Kidney (tissue), 13 donors: ENCODE measurements at regions not wholly inside any gene's neighbourhood (a gene's known extent, or its start where the extent isn't known, plus 50 kb on each side); places are given as distances from the start of the nearest gene placed in this dataset.

Experiments used
- DNase-seq, 5 donors: peaks; one replicate each; pipeline ENCODE4 v3.0.0-alpha.2; 2013 to 2020
- FAIRE-seq: peaks from 2 replicates; lab custom pipeline; 2012; peaks lifted over from hg19 to GRCh38; lab: Jason Lieb, UNC
- H3K27ac ChIP-seq, 2 donors: one replicate each; pipeline ENCODE4 v1.7.0; 2013; ENCODE audit warnings: low read depth in 2 of 2, low read length in 2 of 2, inconsistent platforms in 1 of 2
- H3K27me3 ChIP-seq: one replicate; pipeline ENCODE4 v1.7.1; 2013; ENCODE audit warnings: low read length, inconsistent platforms; ENCODE audit not compliant: control insufficient read depth, insufficient read depth
- H3K36me3 ChIP-seq, 3 donors: one replicate each; pipeline versions ENCODE4 v1.7.0 to v1.7.1; 2013; ENCODE audit warnings: low read length in 3 of 3, control low read depth in 1 of 3, inconsistent platforms in 1 of 3; ENCODE audit not compliant: insufficient read depth in 3 of 3, control insufficient read depth in 2 of 3
- H3K4me1 ChIP-seq, 3 donors: one replicate each; pipeline versions ENCODE4 v1.7.0 to v1.7.1; 2013; ENCODE audit warnings: low read length in 3 of 3, inconsistent platforms in 1 of 3, low read depth in 1 of 3; ENCODE audit not compliant: control insufficient read depth in 2 of 3, insufficient read depth in 2 of 3
- H3K4me3 ChIP-seq, 3 donors: one replicate each; pipeline versions ENCODE4 v1.7.0 to v1.8.1; 2013; ENCODE audit warnings: low read length in 3 of 3, control low read depth in 1 of 3, inconsistent platforms in 1 of 3
- H3K9ac ChIP-seq, 3 donors: one replicate each; pipeline versions ENCODE4 v1.7.0 to v1.7.1; 2013; ENCODE audit warnings: low read length in 3 of 3, control low read depth in 1 of 3, inconsistent platforms in 1 of 3
- H3K9me3 ChIP-seq, 3 donors: one replicate each; pipeline versions ENCODE4 v1.7.0 to v1.7.1; 2013; ENCODE audit warnings: low read length in 3 of 3, control low read depth in 1 of 3, inconsistent platforms in 1 of 3; ENCODE audit not compliant: control insufficient read depth in 2 of 3, insufficient read depth in 1 of 3
- intact Hi-C: fragments of 100-400 bp; cut with DNase I; formaldehyde crosslinking; loops from one replicate; pipeline ENCODE4 v1.11.1; 2022
- TF ChIP-seq, protein P1 (sequence below): IDR thresholded peaks from 3 replicates; pipeline ENCODE4 v1.5.1; 2012; ENCODE audit warnings: mild to moderate bottlenecking, moderate library complexity, borderline replicate concordance; ENCODE audit not compliant: insufficient read depth; ENCODE audit errors: extremely low read depth
- donor health status: control.
- donor health status: control.
- donor health status: control.
- donor health status: control.
- donor health status: control.
- donor health status: DM: yes; HTN: yes; CAD: no.
- donor health status: Normal renal cell carcinoma (clear cell type).

DNA sequence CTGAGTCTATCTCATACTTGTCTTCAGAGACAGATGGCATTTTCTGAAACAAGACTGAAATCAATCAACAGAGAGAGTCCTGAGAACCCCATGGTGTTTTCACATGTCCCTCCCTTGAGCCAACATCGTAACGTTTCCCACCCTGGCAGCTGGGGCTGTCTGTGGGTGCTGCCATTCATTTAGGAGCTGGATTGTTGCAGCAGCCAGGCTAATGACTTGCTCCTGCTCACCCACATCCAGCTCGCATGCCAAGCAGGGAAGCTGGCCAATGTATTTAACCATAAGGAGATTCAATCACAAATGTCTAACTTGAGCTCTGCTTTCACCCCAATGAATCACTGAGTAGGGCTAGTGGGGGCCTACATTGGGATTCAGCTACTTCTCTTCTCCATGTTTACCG, 146.1 kb downstream of the ADRA2A start:
- FAIRE-seq (no peak), DNase-seq (no peak)
- Histone ChIP-seq H3K9ac (no peak overlapping the region), H3K4me1 (no peaks in the 10 kb centered on the region), H3K36me3 (no peaks in the 10 kb centered on the region), H3K9me3 (no peaks in the 10 kb centered on the region), H3K27me3 (no peaks in the 10 kb centered on the region), H3K4me3 (no peak overlapping the region), H3K27ac (no peak overlapping the region)
- TF ChIP-seq, protein P1, sequence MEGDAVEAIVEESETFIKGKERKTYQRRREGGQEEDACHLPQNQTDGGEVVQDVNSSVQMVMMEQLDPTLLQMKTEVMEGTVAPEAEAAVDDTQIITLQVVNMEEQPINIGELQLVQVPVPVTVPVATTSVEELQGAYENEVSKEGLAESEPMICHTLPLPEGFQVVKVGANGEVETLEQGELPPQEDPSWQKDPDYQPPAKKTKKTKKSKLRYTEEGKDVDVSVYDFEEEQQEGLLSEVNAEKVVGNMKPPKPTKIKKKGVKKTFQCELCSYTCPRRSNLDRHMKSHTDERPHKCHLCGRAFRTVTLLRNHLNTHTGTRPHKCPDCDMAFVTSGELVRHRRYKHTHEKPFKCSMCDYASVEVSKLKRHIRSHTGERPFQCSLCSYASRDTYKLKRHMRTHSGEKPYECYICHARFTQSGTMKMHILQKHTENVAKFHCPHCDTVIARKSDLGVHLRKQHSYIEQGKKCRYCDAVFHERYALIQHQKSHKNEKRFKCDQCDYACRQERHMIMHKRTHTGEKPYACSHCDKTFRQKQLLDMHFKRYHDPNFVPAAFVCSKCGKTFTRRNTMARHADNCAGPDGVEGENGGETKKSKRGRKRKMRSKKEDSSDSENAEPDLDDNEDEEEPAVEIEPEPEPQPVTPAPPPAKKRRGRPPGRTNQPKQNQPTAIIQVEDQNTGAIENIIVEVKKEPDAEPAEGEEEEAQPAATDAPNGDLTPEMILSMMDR: no peak
- intact Hi-C loops: no loop called here

DNA sequence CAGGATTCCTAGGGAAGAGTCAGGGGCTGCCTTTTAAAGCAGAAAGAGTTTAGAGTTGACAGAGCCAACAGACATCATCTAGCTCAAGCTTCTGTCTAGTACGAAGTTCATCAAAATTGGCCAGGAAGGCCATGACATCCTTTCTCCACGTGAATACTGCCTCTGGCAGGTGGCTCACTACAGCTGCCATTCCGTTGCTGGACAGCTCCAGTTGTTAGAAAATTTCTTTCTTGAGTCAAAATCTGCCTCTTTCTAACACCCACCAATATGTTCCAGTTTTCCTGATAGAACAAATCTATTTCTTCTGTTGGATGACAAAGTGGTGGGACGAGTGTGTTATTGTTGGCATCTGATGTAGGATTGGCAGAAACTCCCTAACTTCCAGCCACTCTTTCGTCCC, 154.9 kb downstream of the ADRA2A start:
- H3K4me1 ChIP-seq: no peaks in the 10 kb centered on the region
- H3K9me3 ChIP-seq: no peaks in the 10 kb centered on the region
- no peak overlapping the region for H3K4me3 ChIP-seq
- no peaks in the 10 kb centered on the region for H3K36me3 ChIP-seq
- no peak overlapping the region for H3K27ac ChIP-seq
- TF ChIP-seq, protein P1: no peak
- no peak overlapping the region for H3K9ac ChIP-seq
- no peaks in the 10 kb centered on the region for H3K27me3 ChIP-seq
- intact Hi-C loops: no loop called here
- DNase-seq: no peak
- FAIRE-seq: no peak

GRCh38 chr10:111233439-111233838, 156.6 kb downstream of the ADRA2A start:
- FAIRE-seq: no peak
- Histone ChIP-seq H3K4me3 (no peak overlapping the region), H3K4me1 (no peaks in the 10 kb centered on the region), H3K36me3 (no peaks in the 10 kb centered on the region), H3K27me3 (no peaks in the 10 kb centered on the region), H3K27ac (no peak overlapping the region), H3K9me3 (no peaks in the 10 kb centered on the region), H3K9ac (no peak overlapping the region)
- peak in 2 of 5 donors; percentile 14 to 45 for DNase-seq
- intact Hi-C loops: no loop called here
- TF ChIP-seq, protein P1: no peak

GRCh38 chr10:111234234-111234913, 157.5 kb downstream of the ADRA2A start:
- FAIRE-seq (no peak), DNase-seq (no peak)
- Histone ChIP-seq H3K9ac (no peak overlapping the region), H3K4me3 (no peak overlapping the region), H3K27ac (no peak overlapping the region), H3K9me3 (no peaks in the 10 kb centered on the region), H3K36me3 (no peaks in the 10 kb centered on the region), H3K27me3 (no peaks in the 10 kb centered on the region), H3K4me1 (no peaks in the 10 kb centered on the region)
- TF ChIP-seq, protein P1: no peak
- intact Hi-C loops: no loop called here
